ENCODE measurements at regions not wholly inside any gene's neighbourhood (a gene's known extent, or its start where the extent isn't known, plus 50 kb on each side); places are given as distances from the start of the nearest gene placed in this dataset.

- TF ChIP-seq, protein P1, sequence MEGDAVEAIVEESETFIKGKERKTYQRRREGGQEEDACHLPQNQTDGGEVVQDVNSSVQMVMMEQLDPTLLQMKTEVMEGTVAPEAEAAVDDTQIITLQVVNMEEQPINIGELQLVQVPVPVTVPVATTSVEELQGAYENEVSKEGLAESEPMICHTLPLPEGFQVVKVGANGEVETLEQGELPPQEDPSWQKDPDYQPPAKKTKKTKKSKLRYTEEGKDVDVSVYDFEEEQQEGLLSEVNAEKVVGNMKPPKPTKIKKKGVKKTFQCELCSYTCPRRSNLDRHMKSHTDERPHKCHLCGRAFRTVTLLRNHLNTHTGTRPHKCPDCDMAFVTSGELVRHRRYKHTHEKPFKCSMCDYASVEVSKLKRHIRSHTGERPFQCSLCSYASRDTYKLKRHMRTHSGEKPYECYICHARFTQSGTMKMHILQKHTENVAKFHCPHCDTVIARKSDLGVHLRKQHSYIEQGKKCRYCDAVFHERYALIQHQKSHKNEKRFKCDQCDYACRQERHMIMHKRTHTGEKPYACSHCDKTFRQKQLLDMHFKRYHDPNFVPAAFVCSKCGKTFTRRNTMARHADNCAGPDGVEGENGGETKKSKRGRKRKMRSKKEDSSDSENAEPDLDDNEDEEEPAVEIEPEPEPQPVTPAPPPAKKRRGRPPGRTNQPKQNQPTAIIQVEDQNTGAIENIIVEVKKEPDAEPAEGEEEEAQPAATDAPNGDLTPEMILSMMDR (conservative IDR thresholded peaks at IDR 0.05) = no peak
- TF ChIP-seq ZFX (IDR thresholded peaks at IDR 0.05) = no peak
Measured at GRCh38 chr22:19620742-19621371, 93.4 kb upstream of the SEPTIN5 start.

Data from C4-2B (cell line).